ENCODE measurements at regions not wholly inside any gene's neighbourhood (a gene's known extent, or its start where the extent isn't known, plus 50 kb on each side); places are given as distances from the start of the nearest gene placed in this dataset.
"Not testable (repeated sequence)": the region's sequence is repeated elsewhere in the genome, so short reads cannot be mapped to it uniquely, and the experiment has no call there.

GRCh38 chr7:91405873-91406272 lies 141.6 kb downstream of the FZD1 start:
- not testable (repeated sequence) for DNase-seq

- no peak for DNase-seq
These were observed 143.7 kb downstream of the FZD1 start for GRCh38 chr7:91407942-91408341.

- DNase-seq = no peak
These were observed 144.3 kb downstream of the FZD1 start for GRCh38 chr7:91408388-91409154.

GRCh38 chr7:91411060-91411459 lies 146.8 kb downstream of the FZD1 start:
- DNase-seq = no peak

- no peak for DNase-seq
These were observed 148.1 kb downstream of the FZD1 start for GRCh38 chr7:91412298-91412697.

- no peak for DNase-seq
These were observed 150.5 kb downstream of the FZD1 start for GRCh38 chr7:91414734-91415133.

- DNase-seq = no peak
These were observed 152.1 kb downstream of the FZD1 start for GRCh38 chr7:91416155-91416865.

- DNase-seq = no peak
These were observed 156.4 kb downstream of the FZD1 start for GRCh38 chr7:91420606-91421005.

GRCh38 chr7:91421018-91421417 lies 156.8 kb downstream of the FZD1 start:
- DNase-seq = no peak

- DNase-seq = no peak
These were observed 160.1 kb downstream of the FZD1 start for GRCh38 chr7:91424371-91424770.

GRCh38 chr7:91425149-91425548 lies 160.9 kb downstream of the FZD1 start:
- DNase-seq = no peak

- DNase-seq = no peak
These were observed 162.8 kb downstream of the FZD1 start for GRCh38 chr7:91427051-91427450.

- DNase-seq = no peak
These were observed 167.4 kb downstream of the FZD1 start for GRCh38 chr7:91431601-91432000.

GRCh38 chr7:91434836-91435235 lies 170.6 kb downstream of the FZD1 start:
- DNase-seq = no peak

GRCh38 chr7:91435381-91436059 lies 171.3 kb downstream of the FZD1 start:
- no peak for DNase-seq

GRCh38 chr7:91436655-91437054 lies 172.4 kb downstream of the FZD1 start:
- DNase-seq = no peak

GRCh38 chr7:91440198-91440597 lies 176.0 kb downstream of the FZD1 start:
- not testable (repeated sequence) for DNase-seq

- DNase-seq = no peak
These were observed 179.6 kb downstream of the FZD1 start for GRCh38 chr7:91443862-91444261.

- no peak for DNase-seq
These were observed 182.6 kb downstream of the FZD1 start for GRCh38 chr7:91446819-91447218.

- DNase-seq = no peak
These were observed 191.2 kb downstream of the FZD1 start for GRCh38 chr7:91455411-91455810.

GRCh38 chr7:91457208-91457607 lies 193.0 kb downstream of the FZD1 start:
- no peak for DNase-seq

GRCh38 chr7:91459539-91459938 lies 195.3 kb downstream of the FZD1 start:
- no peak for DNase-seq

- DNase-seq = no peak
These were observed 198.1 kb downstream of the FZD1 start for GRCh38 chr7:91462316-91462715.

- DNase-seq = no peak
These were observed 199.1 kb downstream of the FZD1 start for GRCh38 chr7:91463330-91463729.

Measured in KG1 (cell line).